Activated CD4-positive, alpha-beta T cell treated with anti-CD3 and anti-CD28 coated beads, Interleukin-2, amount 50 U/mL, for 48 hours (primary cell): ENCODE measurements at regions not wholly inside any gene's neighbourhood (a gene's known extent, or its start where the extent isn't known, plus 50 kb on each side); places are given as distances from the start of the nearest gene placed in this dataset.

ENCODE experiments used
- DNase-seq, 2 experiments: peaks; one replicate each; pipeline ENCODE4 v3.0.0-alpha.2; 2020

GRCh38 chr2:153096272-153096671 is 377.9 kb downstream of the ARL6IP6 start:
- no peak for DNase-seq

- no peak for DNase-seq
Measured at GRCh38 chr2:153091344-153091743, 372.9 kb downstream of the ARL6IP6 start.

DNA sequence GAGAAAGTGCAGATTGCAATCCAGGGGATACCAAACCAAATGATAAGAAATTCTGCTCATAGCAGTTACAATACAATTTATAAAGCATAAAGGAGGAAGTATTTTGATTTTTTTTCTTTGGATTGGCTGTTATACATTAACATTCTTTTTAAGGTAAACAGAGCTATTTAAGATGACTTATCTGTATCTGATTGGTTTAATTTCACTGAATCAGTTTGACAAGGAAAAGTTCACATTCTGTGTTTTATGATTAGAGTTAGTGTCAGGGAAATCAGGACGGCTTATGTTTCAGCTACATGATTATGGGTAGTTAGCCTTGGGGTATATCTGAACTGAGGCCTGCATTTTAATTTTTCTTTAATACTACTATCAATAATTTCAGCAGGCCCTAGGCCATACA is 360.9 kb downstream of the ARL6IP6 start:
- DNase-seq = no peak

GRCh38 chr2:153077311-153077710 is 358.9 kb downstream of the ARL6IP6 start:
- no peak for DNase-seq

- no peak for DNase-seq
Measured at GRCh38 chr2:153074207-153074606, 355.8 kb downstream of the ARL6IP6 start.

- no peak for DNase-seq
Measured at GRCh38 chr2:153072813-153073212, 354.4 kb downstream of the ARL6IP6 start.

DNA sequence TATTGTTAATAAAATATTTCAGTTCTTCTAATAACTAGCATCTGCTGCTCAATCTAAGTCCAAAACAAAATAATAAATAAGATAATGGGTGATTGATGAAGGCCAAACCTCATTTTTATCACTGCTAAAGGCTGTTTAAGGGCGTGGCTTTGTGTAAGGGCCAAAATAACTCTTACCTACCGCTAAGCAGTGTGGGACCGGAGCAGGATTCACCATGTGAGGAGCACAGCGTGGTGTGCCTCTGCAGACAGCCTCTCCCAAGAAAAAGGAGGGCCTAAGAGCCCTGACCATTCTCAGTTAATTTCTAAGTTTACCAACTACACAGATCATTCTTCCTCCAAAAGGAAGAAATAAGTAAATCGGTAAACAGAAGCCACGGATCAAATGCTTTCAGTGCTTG is 353.7 kb downstream of the ARL6IP6 start:
- no peak for DNase-seq

DNA sequence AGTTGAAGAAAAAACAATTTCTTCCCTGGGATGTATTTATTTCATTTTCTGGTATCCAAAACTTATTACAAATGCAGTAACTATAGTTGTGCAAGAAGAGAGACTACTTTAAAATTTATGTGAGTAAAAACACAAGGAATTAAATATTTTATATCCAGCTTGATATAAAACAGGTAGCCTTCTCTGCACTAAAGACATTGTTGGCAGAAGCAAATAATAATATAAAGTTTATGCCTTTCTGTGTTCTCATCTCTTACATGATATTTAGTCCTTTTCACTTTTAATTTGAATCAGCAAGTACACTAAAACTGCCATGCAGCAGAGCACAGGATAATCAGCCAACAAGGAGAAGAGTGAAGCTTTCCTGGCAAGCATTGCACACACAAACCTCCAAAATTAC is 352.7 kb downstream of the ARL6IP6 start:
- DNase-seq = no peak

- no peak for DNase-seq
Measured at GRCh38 chr2:153068915-153069314, 350.5 kb downstream of the ARL6IP6 start.

DNA sequence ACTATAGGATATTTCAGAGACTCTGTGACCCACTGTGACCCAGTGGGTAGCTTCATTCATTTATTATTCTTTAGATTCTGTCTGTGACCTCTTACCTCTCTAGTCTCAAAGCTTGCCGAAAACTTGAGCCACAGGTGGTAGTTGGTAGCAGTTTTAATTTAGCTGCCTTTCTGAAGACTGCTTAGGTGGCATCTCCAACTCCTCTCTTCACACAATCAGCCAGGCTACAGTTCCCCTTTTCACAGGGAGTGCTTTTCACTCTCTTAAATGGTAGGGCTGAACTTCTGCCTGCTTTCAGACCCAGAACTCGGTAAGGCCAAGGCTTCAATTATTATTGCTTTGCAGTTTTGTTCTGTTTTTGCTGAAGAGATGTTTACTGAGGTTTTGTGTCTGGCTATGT is 349.6 kb downstream of the ARL6IP6 start:
- no peak for DNase-seq

DNA sequence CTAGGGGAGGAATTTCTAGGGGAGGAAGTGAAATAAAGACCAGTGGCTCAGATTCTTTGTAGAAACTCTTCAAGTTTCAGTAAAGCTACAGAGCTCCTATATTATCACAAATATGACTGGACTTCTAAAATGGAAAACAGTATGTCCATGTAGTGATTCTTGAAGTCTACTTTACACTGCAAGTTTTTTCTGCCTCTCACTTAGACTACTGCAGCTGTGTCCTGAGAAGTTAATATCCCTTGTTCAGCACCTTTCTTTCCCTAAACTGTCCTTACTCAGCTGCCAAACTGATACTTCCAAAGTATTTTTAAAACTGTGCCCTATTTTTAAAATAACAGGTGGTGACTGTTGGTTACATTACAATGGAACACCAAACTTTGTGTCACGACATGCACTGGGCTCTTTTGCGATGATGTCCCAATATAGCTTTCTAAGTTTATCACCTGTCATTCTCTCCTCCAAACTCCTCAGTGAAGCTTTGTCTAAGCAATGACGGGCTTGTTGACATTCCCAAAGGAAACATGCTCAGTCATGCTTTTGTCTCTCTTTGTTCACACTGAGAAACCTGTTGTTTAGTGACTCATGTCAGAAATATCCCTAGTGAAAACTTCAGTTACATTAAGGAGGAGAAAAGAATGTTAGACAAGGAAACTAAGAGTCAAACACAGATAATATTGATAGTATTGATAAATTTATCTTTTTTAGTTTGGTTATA is 341.1 kb downstream of the ARL6IP6 start:
- DNase-seq = no peak

GRCh38 chr2:153057743-153058142 is 339.3 kb downstream of the ARL6IP6 start:
- no peak for DNase-seq

- DNase-seq = no peak
Measured at GRCh38 chr2:153055182-153055581, 336.8 kb downstream of the ARL6IP6 start.

DNA sequence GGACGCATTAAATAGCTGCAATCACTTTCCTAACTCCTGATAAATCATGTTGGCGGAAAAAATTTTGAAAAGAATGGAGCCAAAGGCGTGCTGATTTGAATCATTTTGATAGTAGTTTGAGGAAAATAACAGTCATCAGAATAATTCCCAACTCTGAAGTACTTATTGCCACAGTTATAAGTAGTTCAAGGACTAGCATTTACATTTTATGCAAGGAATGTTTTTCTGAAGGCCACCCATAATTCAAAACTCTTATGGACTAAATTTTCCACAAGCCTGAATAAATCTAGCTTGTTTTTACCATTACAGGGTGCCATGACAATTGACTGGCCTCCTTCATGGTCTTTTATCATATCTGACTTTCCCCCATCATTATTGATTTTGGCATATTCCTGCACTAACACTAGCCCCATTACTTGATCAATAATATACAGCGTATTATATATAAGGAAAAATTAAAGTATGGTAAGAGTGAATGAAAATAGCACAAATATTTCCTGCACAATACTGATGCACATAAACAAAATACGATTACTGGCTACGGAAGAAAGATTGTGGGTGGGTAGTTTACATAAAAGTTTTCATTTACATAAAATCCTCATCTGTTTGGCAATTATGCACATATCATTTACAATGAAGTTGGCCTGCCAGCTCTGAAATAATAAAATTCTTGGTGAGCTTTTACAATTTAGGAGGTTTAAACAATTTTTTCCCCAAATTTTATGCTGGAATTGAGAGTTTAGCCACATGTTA is 334.6 kb downstream of the ARL6IP6 start:
- no peak for DNase-seq

DNA sequence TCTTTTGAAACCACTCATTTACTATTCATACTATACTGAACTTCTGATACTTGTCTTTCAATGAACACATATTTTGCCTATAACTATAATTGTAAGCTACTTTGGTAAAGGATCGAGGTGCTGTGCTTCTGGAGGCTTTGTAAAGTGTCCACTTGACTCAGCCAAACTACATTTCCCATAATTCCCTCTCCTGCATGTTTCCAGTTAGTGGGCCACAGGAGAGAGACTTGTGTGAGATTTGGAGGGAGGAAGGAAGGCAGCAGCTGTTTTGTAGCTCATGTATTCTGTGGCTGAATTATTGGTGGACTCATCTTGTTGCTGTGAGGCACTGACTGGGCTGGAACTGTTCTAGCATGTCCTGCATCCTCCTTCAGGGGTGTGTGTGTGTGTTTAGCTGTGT is 328.8 kb downstream of the ARL6IP6 start:
- DNase-seq = no peak

- DNase-seq = no peak
Measured at GRCh38 chr2:153043385-153043784, 325.0 kb downstream of the ARL6IP6 start.

- no peak for DNase-seq
Measured at GRCh38 chr2:153028626-153029025, 310.2 kb downstream of the ARL6IP6 start.

GRCh38 chr2:153027533-153027932 is 309.1 kb downstream of the ARL6IP6 start:
- DNase-seq = no peak

GRCh38 chr2:153020201-153020600 is 301.8 kb downstream of the ARL6IP6 start:
- DNase-seq = no peak

DNA sequence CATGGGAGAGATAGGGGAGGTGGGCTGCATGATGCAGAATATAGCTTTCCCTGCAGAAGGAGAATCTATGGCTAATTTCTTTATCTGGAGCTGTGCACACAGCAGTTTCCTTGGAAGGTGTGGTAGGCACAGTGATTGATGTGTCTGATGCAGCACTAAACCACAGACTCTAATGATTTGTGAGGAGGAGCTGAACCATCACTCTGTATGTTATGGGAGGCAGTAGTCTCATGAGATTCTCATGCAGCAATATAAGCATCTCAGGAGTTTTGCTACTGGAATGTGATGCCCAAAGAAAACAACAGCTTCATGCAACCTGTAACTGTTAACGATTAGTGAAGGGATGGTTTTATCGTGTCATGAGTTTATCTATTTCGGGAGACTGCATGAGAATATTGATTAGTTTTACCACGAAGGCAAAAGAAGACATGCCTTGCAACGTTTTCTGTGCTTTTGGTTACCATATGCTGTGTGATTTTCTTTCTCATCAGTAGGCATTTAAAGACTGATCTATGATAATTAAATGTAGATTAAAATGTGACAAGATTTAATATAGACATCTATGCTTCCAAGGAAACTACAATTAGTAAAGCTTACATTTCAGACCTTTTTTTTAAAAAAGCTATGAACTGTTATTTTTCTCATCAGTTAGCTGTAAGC is 286.8 kb downstream of the ARL6IP6 start:
- no peak for DNase-seq

GRCh38 chr2:153004627-153005026 is 286.2 kb downstream of the ARL6IP6 start:
- DNase-seq = no peak

DNA sequence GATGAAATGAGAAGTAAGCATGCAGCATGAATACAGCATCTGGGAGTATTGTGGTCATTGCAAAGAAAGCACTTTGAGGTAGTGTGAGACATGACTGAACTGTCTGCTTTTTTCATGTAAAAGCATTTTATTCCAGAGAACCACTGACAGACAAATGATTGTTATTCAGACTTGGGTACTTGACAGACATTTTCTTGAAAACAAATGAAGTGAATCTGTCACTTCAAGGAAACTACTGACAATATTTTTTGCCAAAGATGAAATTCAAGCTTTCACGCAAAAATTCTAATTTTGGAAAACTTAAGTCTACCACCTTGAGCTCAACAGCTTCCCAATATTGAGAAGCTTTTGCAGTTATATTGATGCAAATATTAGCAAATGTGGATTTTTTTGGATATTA is 255.7 kb downstream of the ARL6IP6 start:
- no peak for DNase-seq

GRCh38 chr2:152971685-152972084 is 253.3 kb downstream of the ARL6IP6 start:
- no peak for DNase-seq

DNA sequence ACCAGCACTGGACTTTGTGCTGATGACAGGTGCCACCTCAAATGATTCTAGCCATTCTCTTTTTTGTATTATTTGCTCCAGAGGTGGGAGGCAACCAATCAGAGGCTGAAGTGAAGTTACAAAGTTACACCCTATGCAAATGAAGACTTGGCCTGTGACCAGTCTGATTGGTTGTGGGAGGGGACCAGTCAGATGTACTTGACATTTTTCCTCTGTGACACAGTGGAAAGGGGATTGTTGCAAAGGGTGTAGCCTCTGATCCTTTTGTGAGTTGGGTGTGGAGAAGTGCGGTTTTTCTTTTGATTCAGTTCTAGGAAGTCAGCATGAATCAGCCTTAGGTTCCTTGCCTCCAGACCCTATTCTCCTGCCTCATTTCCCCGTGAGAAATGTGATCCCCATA is 244.0 kb downstream of the ARL6IP6 start:
- no peak for DNase-seq
